Spleen (tissue), 11 donors: ENCODE measurements at regions not wholly inside any gene's neighbourhood (a gene's known extent, or its start where the extent isn't known, plus 50 kb on each side); places are given as distances from the start of the nearest gene placed in this dataset.

Experiments
- DNase-seq: peaks from one replicate; pipeline ENCODE4 v3.0.0-alpha.2; 2020
- H3K27ac ChIP-seq, 8 donors: fragments of 200-600 bp; sonication (generic) in 7 of 8; 1 replicate in 4 of 8; 2 replicates in 4 of 8; pipeline versions ENCODE4 v1.5.0 to v1.8.0; 2016 to 2021; ENCODE audit warnings: inconsistent platforms in 4 of 8, mild to moderate bottlenecking in 4 of 8, moderate library complexity in 1 of 8
- H3K27me3 ChIP-seq, 7 donors: fragments of 200-600 bp; sonication (generic) in 6 of 7; replicated peaks in 1 of 7; 1 replicate in 4 of 7; 2 replicates in 3 of 7; pipeline versions ENCODE4 v1.5.0 to v1.8.0; 2016 to 2021; ENCODE audit warnings: inconsistent platforms in 3 of 7, mild to moderate bottlenecking in 1 of 7
- H3K36me3 ChIP-seq, 6 donors: fragments of 200-600 bp; sonication (generic) in 5 of 6; 1 replicate in 4 of 6; 2 replicates in 2 of 6; pipeline versions ENCODE4 v1.5.0 to v1.8.0; 2016 to 2021; ENCODE audit warnings: inconsistent platforms in 2 of 6
- H3K4me1 ChIP-seq, 6 donors: fragments of 200-600 bp; sonication (generic) in 5 of 6; 1 replicate in 3 of 6; 2 replicates in 3 of 6; pipeline versions ENCODE4 v1.5.0 to v1.8.0; 2016 to 2021; ENCODE audit warnings: inconsistent platforms in 3 of 6
- H3K4me3 ChIP-seq, 8 donors: fragments of 200-600 bp; sonication (generic) in 7 of 8; 1 replicate in 4 of 8; 2 replicates in 4 of 8; pipeline versions ENCODE4 v1.5.0 to v1.8.0; 2016 to 2021; ENCODE audit warnings: inconsistent platforms in 4 of 8, mild to moderate bottlenecking in 4 of 8, moderate library complexity in 2 of 8
- H3K9me3 ChIP-seq, 8 donors: fragments of 200-600 bp; sonication (generic) in 7 of 8; 1 replicate in 4 of 8; 2 replicates in 4 of 8; pipeline versions ENCODE4 v1.5.0 to v1.8.0; 2016 to 2021; ENCODE audit warnings: inconsistent platforms in 4 of 8
- CTCF ChIP-seq, 11 experiments: fragments of 200-600 bp in 7 of 11; fragments of 450-650 bp in 4 of 11; sonication (generic) in 4 of 11; IDR thresholded peaks in 8 of 11; conservative IDR thresholded peaks in 3 of 11; 1 replicate in 7 of 11; 2 replicates in 4 of 11; pipeline versions ENCODE4 v1.4.0 to v1.8.0; 2016 to 2021; ENCODE audit warnings: antibody characterized with exemption in 11 of 11, inconsistent platforms in 4 of 11, mild to moderate bottlenecking in 1 of 11
- POLR2A ChIP-seq, 3 donors: fragments of 450-650 bp; IDR thresholded peaks; one replicate each; pipeline ENCODE4 v1.5.1; 2017; ENCODE audit warnings: antibody characterized with exemption in 3 of 3, mild to moderate bottlenecking in 1 of 3
- POLR2AphosphoS5 ChIP-seq, 3 donors: sonication (generic); formaldehyde crosslinking; IDR thresholded peaks; one replicate each; pipeline ENCODE4 v1.5.1; 2017; ENCODE audit warnings: antibody characterized with exemption in 3 of 3
- WGBS, 5 donors: extraction: QIAGEN DNeasy Blood & Tissue Kit in 3 of 5; methylation state at CpG; one replicate each; pipeline versions ENCODE4 v1.1.5 to v1.1.7; 2013 to 2018; 5-methylcytosine and 5-hydroxymethylcytosine counted together
- intact Hi-C: fragments of 100-400 bp; cut with DNase I; formaldehyde crosslinking; loops from one replicate; pipeline ENCODE4 v1.15.0; 2023; ENCODE audit warnings: low total_unique reads
- donor health status: healthy with polysubstance abuse.
- donor health status: DM: no; HTN: no; CAD: no; lungs with moderate emphysema.
- donor health status: DM: no; HTN: no; CAD: no.
- donor health status: Bipolar disorder and iron deficiency.
- donor health status: healthy.
- donor health status: DM: no; HTN: no; CAD: no.
- donor health status: DM: yes; HTN: yes; CAD: no.

- Histone ChIP-seq H3K27ac (no peak overlapping the region), H3K9me3 (peaks cover 0 to 45% (median 28%) of the 10 kb centered on the region in 8 donors), H3K36me3 (no peaks in the 10 kb centered on the region), H3K4me3 (no peak overlapping the region), H3K27me3 (no peaks in the 10 kb centered on the region), H3K4me1 (no peaks in the 10 kb centered on the region)
- intact Hi-C loops, result no loop called here
- no peak for DNase-seq
- TF ChIP-seq POLR2A (IDR thresholded peaks at IDR 0.05), result no peak
- TF ChIP-seq POLR2AphosphoS5 (IDR thresholded peaks at IDR 0.05), result no peak
- TF ChIP-seq CTCF (IDR thresholded peaks at IDR 0.05 in 8 of 11, conservative IDR thresholded peaks at IDR 0.05 in 3 of 11), result no peak
- WGBS, 5 donors, result 69 to 95% (median 83%) methylated on average over 3 of the region's 3 CpGs
Observed at GRCh38 chr7:19948160-19948559, 174.7 kb upstream of the TMEM196 start.

DNA sequence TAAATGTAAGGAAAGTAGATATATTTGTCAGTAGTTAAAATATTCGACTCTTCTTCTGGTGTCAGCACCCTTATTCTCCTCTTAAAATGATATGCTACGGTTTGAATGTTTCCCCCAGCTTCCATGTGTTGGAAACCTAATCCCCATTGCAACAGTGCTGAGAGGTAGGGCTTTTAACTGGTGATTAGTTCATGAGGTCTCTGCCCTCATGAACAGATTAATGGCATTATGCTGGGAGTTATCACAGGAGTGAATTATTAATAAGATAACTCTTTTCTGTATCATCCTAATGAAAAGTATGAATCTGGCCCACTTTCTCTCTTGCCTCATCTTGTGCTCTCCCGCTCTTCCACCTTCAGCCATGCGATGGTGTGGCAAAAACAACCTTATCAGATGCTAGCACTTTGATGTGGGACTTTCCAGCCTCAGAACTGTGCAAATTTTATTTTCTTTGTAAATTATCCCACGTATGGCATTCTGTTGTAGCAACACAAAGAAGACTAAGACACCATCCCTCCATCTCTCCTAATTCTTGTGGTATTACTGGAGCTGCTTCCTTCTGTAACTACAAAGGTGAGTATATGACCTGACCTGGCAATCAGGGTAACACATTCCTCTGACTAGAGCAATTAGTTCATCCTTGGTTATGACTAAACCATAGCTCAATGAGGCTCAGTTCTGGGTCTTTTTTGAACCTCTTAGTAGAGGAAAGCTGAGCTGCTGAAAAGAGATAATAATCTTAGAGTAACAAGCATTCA, 171.1 kb upstream of the TMEM196 start:
- Histone ChIP-seq H3K9me3 (peaks cover 0 to 17% (median 12%) of the 10 kb centered on the region in 8 donors), H3K27me3 (no peaks in the 10 kb centered on the region), H3K4me1 (no peaks in the 10 kb centered on the region), H3K36me3 (no peaks in the 10 kb centered on the region), H3K27ac (no peak overlapping the region), H3K4me3 (no peak overlapping the region)
- TF ChIP-seq POLR2AphosphoS5 (IDR thresholded peaks at IDR 0.05) (no peak), CTCF (IDR thresholded peaks at IDR 0.05 in 8 of 11, conservative IDR thresholded peaks at IDR 0.05 in 3 of 11) (no peak), POLR2A (IDR thresholded peaks at IDR 0.05) (no peak)
- WGBS, 5 donors, result 67 to 78% (median 75%) methylated on average over 5 of the region's 5 CpGs
- intact Hi-C loops, result no loop called here
- DNase-seq, result no peak

DNA sequence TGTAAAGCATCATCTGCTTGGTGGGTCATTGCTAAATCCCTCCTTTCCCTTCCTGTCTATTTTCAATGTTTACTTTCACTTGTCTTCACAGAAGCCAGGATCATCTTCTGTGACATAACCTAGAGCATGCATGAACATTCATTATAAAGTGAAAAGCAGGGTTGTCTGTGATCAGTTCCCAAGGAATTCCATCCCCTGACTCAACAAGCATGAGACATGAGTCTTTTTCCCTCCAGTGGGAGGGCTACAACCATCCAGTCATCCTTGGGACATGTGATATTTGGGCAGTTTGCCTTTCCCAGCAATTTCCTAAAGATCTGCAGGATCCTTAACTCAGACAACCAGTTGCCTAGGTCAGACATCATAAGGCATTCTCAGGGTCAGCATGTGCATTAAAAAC, 166.3 kb upstream of the TMEM196 start:
- no peaks in the 10 kb centered on the region for H3K27me3 ChIP-seq
- H3K9me3 ChIP-seq, result peaks cover 0 to 31% (median 26%) of the 10 kb centered on the region in 8 donors
- no peaks in the 10 kb centered on the region for H3K4me1 ChIP-seq
- intact Hi-C loops, result no loop called here
- H3K36me3 ChIP-seq, result no peaks in the 10 kb centered on the region
- no peak overlapping the region for H3K4me3 ChIP-seq
- no peak for DNase-seq
- TF ChIP-seq CTCF (IDR thresholded peaks at IDR 0.05 in 8 of 11, conservative IDR thresholded peaks at IDR 0.05 in 3 of 11) (no peak), POLR2AphosphoS5 (IDR thresholded peaks at IDR 0.05) (no peak), POLR2A (IDR thresholded peaks at IDR 0.05) (no peak)
- no peak overlapping the region for H3K27ac ChIP-seq

GRCh38 chr7:19932549-19933249, 159.3 kb upstream of the TMEM196 start:
- Histone ChIP-seq H3K9me3 (peaks cover 0 to 33% (median 28%) of the 10 kb centered on the region in 8 donors), H3K36me3 (no peaks in the 10 kb centered on the region), H3K4me1 (no peaks in the 10 kb centered on the region), H3K27ac (no peak overlapping the region), H3K4me3 (no peak overlapping the region), H3K27me3 (no peaks in the 10 kb centered on the region)
- WGBS, 5 donors, result 68 to 76% (median 74%) methylated on average over 4 of the region's 4 CpGs
- DNase-seq, result no peak
- no peak for TF ChIP-seq POLR2A (IDR thresholded peaks at IDR 0.05)
- TF ChIP-seq POLR2AphosphoS5 (IDR thresholded peaks at IDR 0.05), result no peak
- TF ChIP-seq CTCF (IDR thresholded peaks at IDR 0.05 in 8 of 11, conservative IDR thresholded peaks at IDR 0.05 in 3 of 11), result no peak
- intact Hi-C loops, result no loop called here
